Spleen (tissue), 7 donors: ENCODE measurements at regions not wholly inside any gene's neighbourhood (a gene's known extent, or its start where the extent isn't known, plus 50 kb on each side); places are given as distances from the start of the nearest gene placed in this dataset.

Experiments used
- CTCF ChIP-seq, 11 experiments: fragments of 200-600 bp in 7 of 11; fragments of 450-650 bp in 4 of 11; sonication (generic) in 4 of 11; IDR thresholded peaks in 8 of 11; conservative IDR thresholded peaks in 3 of 11; 1 replicate in 7 of 11; 2 replicates in 4 of 11; pipeline versions ENCODE4 v1.4.0 to v1.8.0; 2016 to 2021; ENCODE audit warnings: antibody characterized with exemption in 11 of 11, inconsistent platforms in 4 of 11, mild to moderate bottlenecking in 1 of 11
- POLR2A ChIP-seq, 3 donors: fragments of 450-650 bp; IDR thresholded peaks; one replicate each; pipeline ENCODE4 v1.5.1; 2017; ENCODE audit warnings: antibody characterized with exemption in 3 of 3, mild to moderate bottlenecking in 1 of 3
- POLR2AphosphoS5 ChIP-seq, 3 donors: sonication (generic); formaldehyde crosslinking; IDR thresholded peaks; one replicate each; pipeline ENCODE4 v1.5.1; 2017; ENCODE audit warnings: antibody characterized with exemption in 3 of 3
- donor health status: DM: no; HTN: no; CAD: no; lungs with moderate emphysema.
- donor health status: DM: no; HTN: no; CAD: no.
- donor health status: DM: no; HTN: no; CAD: no.

- TF ChIP-seq CTCF (IDR thresholded peaks at IDR 0.05 in 8 of 11, conservative IDR thresholded peaks at IDR 0.05 in 3 of 11), result no peak
- no peak for TF ChIP-seq POLR2AphosphoS5 (IDR thresholded peaks at IDR 0.05)
- no peak for TF ChIP-seq POLR2A (IDR thresholded peaks at IDR 0.05)
Measured at GRCh38 chr3:99246010-99246654, 344.6 kb upstream of the DCBLD2 start.
